GM06990 (cell line): ENCODE measurements at regions not wholly inside any gene's neighbourhood (a gene's known extent, or its start where the extent isn't known, plus 50 kb on each side); places are given as distances from the start of the nearest gene placed in this dataset.

ENCODE experiments used
- DNase-seq: peaks from one replicate; pipeline ENCODE4 v3.0.0-alpha.2; 2011; ENCODE audit not compliant: insufficient read length; ENCODE audit errors: extremely low read depth
- H3K27me3 ChIP-seq: replicated peaks from 2 replicates; pipeline ENCODE4 v1.6.0; 2011; ENCODE audit warnings: low read length; ENCODE audit not compliant: control insufficient read depth, insufficient read depth
- H3K36me3 ChIP-seq: 2 replicates; pipeline ENCODE4 v1.5.1; 2011; ENCODE audit warnings: low read length; ENCODE audit not compliant: control insufficient read depth, insufficient read depth
- H3K4me3 ChIP-seq: replicated peaks from 2 replicates; pipeline ENCODE4 v1.5.1; 2011; ENCODE audit warnings: low read depth, mild to moderate bottlenecking, control low read depth, low read length
- CTCF ChIP-seq: IDR thresholded peaks from 2 replicates; pipeline ENCODE4 v1.5.1; 2011; ENCODE audit warnings: low read length, control low read depth, mild to moderate bottlenecking, inconsistent platforms; ENCODE audit not compliant: insufficient read depth, poor library complexity, severe bottlenecking

- Histone ChIP-seq H3K27me3 (peaks cover 11% of the 10 kb centered on the region), H3K36me3 (no peaks in the 10 kb centered on the region), H3K4me3 (no peak overlapping the region; the same call in none of the 2 replicates)
- peak; percentile 49 for TF ChIP-seq CTCF
- peak; percentile 53 for DNase-seq
These were observed 74.5 kb downstream of the INSIG1 start for GRCh38 chr7:155371884-155372781.

- no peak for TF ChIP-seq CTCF
- Histone ChIP-seq H3K36me3 (no peaks in the 10 kb centered on the region), H3K27me3 (peaks cover 11% of the 10 kb centered on the region), H3K4me3 (peak overlapping the region; percentile 2)
- no peak for DNase-seq
These were observed 75.2 kb downstream of the INSIG1 start for GRCh38 chr7:155372782-155373358.

GRCh38 chr7:155373359-155374273, 75.9 kb downstream of the INSIG1 start:
- H3K27me3 ChIP-seq, result peaks cover 15% of the 10 kb centered on the region
- DNase-seq, result no peak
- peak overlapping the region; percentile 2 for H3K4me3 ChIP-seq
- H3K36me3 ChIP-seq, result no peaks in the 10 kb centered on the region
- TF ChIP-seq CTCF, result no peak

GRCh38 chr7:155374276-155375252, 76.9 kb downstream of the INSIG1 start:
- Histone ChIP-seq H3K27me3 (peaks cover 17% of the 10 kb centered on the region), H3K36me3 (no peaks in the 10 kb centered on the region), H3K4me3 (no peak overlapping the region)
- no peak for DNase-seq
- no peak for TF ChIP-seq CTCF
